Inflammatory macrophage (primary cell): ENCODE measurements at regions not wholly inside any gene's neighbourhood (a gene's known extent, or its start where the extent isn't known, plus 50 kb on each side); places are given as distances from the start of the nearest gene placed in this dataset.
"Not testable (repeated sequence)": the region's sequence is repeated elsewhere in the genome, so short reads cannot be mapped to it uniquely, and the experiment has no call there.

ENCODE experiments used
- DNase-seq, 2 donors: peaks; one replicate each; pipeline ENCODE4 v3.0.0-alpha.2; 2020 to 2022

GRCh38 chr4:7141151-7141834 is 51.0 kb upstream of the SORCS2 start:
- DNase-seq = no peak

GRCh38 chr4:7140692-7141069 is 51.7 kb upstream of the SORCS2 start:
- no peak for DNase-seq

GRCh38 chr4:7140062-7140691 is 52.2 kb upstream of the SORCS2 start:
- DNase-seq = no peak

GRCh38 chr4:7139167-7139982 is 53.0 kb upstream of the SORCS2 start:
- no peak for DNase-seq

GRCh38 chr4:7138223-7139166 is 53.8 kb upstream of the SORCS2 start:
- no peak for DNase-seq

GRCh38 chr4:7137326-7138200 is 54.8 kb upstream of the SORCS2 start:
- DNase-seq = no peak

- DNase-seq = no peak
These were observed 56.0 kb upstream of the SORCS2 start for GRCh38 chr4:7136351-7136750.

- DNase-seq = no peak
These were observed 57.0 kb upstream of the SORCS2 start for GRCh38 chr4:7135389-7135746.

- DNase-seq = peak; percentile 4 to 16
These were observed 57.5 kb upstream of the SORCS2 start for GRCh38 chr4:7134737-7135388.

- DNase-seq = not testable (repeated sequence)
These were observed 58.3 kb upstream of the SORCS2 start for GRCh38 chr4:7133818-7134650.

GRCh38 chr4:7132730-7133582 is 59.4 kb upstream of the SORCS2 start:
- no peak for DNase-seq

- no peak for DNase-seq
These were observed 60.1 kb upstream of the SORCS2 start for GRCh38 chr4:7132249-7132648.

- DNase-seq = no peak
These were observed 60.8 kb upstream of the SORCS2 start for GRCh38 chr4:7131498-7132031.

GRCh38 chr4:7130621-7131211 is 61.6 kb upstream of the SORCS2 start:
- no peak for DNase-seq

- no peak for DNase-seq
These were observed 62.2 kb upstream of the GRPEL1 start for GRCh38 chr4:7129871-7130620.

- no peak for DNase-seq
These were observed 60.8 kb upstream of the GRPEL1 start for GRCh38 chr4:7128644-7129043.

- no peak for DNase-seq
These were observed 60.4 kb upstream of the GRPEL1 start for GRCh38 chr4:7128234-7128633.

- no peak for DNase-seq
These were observed 59.7 kb upstream of the GRPEL1 start for GRCh38 chr4:7127576-7127975.
